DMS 273 (cell line): ENCODE measurements at regions not wholly inside any gene's neighbourhood (a gene's known extent, or its start where the extent isn't known, plus 50 kb on each side); places are given as distances from the start of the nearest gene placed in this dataset.
A peak's percentile ranks its signal among the peaks of the same experiment; 100 is the strongest.
"Not testable (repeated sequence)": the region's sequence is repeated elsewhere in the genome, so short reads cannot be mapped to it uniquely, and the experiment has no call there.

Experiments used
- DNase-seq: peaks from one replicate; lab custom pipeline; 2025; ENCODE audit not compliant: unreplicated experiment; lab: John Stamatoyannopoulos, UW

DNA sequence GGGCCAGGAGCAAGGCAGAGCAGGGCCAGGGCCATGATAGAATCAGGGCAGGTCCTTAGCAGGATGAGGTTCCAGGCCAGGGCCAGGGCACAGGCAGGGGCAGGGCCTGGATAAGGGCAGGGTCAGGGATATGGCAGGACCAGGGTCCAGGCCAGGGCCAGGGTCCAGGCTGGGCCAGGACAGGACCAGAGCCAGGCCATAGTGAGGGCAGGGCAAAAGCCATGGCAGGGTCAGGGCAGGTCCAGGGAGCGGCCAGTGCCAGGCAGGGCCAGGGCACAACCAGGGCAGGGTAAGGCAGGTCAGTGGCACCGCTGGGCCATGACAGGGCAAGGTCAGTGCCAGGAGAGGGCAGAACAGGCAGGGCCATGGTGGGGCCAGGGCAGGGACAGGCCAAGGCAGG is 152.2 kb downstream of the LIPI start:
- no peak for DNase-seq

DNA sequence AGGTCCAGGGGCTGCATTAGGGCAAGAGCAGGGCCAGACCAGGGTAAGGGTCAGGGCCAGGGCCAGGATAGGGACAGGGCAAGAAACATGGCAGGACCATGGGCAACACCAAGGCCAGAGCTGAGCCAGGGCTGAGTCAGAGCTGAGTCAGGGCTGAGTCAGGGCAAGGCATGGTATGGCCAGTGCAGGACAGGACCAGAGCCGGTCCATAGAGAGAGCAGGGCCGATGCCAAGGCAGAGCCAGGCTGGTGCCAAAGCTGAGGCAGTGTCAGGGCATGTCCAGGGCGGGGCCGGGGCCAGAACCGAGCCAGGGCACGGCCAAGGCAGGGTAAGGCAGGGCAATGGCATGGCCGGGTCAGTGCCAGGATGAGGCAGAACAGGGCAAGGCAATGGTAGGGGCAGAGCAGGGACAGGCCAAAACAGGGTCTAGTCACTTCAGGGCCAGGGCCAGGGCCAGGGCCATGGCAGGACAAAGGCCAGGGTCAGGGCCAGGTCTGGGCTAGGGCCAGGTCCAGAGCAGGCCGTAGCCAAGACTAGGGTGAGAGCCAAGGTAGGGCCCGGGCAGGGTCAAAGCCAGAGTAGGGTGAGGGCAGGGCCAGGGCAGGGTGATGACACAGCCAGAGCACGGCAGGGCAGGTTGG is 152.8 kb downstream of the LIPI start:
- DNase-seq, result not testable (repeated sequence)

DNA sequence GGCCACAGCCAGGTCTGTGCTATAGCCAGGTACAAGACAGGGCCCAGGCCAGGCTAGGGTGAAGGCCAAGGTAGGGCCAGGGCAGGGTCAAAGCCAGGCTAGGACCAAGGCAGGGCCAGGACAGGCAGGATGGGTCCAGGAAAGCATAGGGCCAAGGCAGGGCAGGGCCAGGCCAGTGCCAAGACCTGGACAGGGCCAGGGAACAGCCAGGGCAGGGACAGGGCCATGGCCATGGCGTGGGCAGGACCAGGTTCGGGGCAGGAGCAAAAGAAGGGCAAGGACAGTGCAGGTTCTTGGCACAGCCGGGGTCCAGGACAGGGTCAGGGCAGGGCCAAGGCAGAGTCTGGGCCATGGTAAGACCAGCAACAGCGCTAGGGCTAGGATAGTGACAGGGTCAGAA is 153.4 kb downstream of the LIPI start:
- DNase-seq, result no peak

DNA sequence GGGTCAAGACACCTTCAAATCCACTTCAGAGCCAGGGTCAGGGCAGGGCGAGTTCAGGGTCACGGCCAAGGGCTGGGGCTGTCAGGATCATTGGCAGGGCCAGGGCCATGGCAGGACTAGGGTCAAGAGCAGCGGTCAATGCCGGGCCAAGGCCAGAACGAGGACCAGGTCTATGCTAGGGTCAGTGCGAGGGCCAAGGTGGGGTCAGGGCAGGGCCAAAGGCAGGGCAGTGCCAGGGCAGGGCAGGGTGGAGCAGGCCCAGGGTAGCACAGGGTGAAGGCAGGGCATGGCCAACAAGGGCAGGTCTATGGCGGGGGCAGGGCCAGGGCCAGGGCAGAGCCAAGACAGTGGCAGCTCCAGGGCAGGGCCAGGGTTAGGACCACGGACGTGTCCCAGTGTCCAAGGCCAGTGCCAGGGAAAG is 154.0 kb downstream of the LIPI start:
- no peak for DNase-seq

DNA sequence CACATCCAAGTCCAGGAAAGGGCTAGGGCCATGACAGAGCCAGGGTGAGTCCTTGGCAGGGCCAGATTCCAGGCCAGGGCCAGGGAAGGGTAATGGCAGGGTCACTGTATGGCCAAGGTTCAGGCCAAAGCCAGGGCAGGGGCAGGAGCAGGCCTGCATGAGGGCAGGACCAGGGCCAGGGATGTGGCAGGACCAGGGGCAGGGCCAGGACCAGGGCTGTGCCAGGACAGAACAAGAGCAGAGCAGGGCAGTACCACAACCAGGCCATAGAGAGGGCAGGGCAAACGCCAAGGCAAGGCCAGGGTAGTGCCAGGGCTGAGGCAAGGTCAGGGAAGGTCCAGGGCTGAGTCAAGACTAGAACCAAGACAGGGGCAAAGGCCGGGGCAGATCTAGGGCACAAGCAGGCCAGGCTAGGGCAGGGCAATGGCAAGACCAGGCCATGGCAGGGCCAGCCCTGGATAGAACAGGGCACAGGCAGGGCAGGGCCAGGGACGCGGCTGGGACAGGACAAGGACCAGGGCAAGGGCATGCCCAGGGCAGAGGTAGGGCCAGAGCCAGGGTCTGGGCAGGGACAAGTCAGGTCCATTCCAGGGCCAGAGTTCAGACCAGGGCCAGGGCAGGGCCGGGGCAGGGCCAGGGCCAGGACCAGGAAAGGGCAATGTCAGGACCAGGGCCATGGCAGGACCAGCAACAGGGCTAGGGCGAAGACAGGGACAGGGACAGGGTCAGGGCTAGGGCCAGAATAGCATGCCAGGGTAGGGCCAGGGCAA is 154.8 kb downstream of the LIPI start:
- DNase-seq, result not testable (repeated sequence)

DNA sequence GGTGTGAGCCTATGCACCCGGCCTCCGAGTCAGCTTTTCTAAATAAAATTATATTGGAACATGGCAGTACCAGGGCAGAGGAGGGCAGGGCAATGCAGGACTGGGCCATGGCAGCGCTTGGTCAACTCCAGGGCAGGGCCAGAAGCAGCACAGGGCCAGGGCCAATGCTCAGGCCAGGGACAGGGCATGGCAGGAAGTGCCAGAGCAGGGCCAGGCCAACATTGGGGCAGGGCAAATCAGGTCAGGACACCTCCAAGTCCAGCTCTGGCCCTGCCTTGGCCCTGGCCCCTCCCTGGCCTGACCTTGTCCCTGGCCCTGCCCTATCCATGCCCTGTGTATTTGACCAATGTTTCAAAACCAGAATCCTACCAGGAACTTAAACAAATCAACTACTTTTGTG is 156.1 kb downstream of the LIPI start:
- DNase-seq, result no peak

DNA sequence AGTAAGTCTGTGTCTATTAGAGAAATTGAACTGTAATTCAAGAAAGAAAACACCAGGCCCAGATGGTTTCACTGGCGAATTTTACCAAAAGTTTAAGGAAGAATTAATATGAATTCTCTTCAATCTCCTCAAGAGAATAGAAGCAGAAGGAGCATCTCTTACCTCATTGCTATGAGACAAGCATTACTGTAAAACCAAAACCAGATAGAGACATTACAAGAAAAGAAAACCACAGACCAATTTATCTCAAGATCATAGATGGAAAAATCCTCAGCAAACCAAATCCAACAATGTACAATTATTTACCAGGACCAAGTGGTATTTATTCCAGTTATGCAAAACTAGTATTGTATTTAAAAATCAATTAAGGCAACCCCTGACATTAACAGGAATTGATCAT is 160.6 kb downstream of the LIPI start:
- no peak for DNase-seq

DNA sequence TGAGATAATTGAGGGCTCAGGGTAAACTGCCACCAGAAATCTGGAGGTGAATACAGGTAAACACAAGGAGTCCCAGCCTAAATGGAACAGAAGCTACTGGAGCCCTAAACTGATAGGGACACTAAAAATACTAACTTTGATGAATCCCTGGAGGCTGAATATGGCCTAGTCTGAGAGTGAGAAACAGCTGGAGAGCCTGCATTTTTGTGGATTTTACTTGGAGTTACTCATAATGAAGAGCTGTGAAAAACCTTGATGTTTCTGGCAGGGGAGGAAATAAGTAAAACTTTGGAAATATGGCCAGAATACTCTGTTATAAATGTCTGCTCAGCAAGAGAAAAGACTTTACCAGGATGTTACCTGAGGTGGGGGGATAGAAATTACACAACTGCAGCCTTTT is 164.4 kb downstream of the LIPI start:
- no peak for DNase-seq

DNA sequence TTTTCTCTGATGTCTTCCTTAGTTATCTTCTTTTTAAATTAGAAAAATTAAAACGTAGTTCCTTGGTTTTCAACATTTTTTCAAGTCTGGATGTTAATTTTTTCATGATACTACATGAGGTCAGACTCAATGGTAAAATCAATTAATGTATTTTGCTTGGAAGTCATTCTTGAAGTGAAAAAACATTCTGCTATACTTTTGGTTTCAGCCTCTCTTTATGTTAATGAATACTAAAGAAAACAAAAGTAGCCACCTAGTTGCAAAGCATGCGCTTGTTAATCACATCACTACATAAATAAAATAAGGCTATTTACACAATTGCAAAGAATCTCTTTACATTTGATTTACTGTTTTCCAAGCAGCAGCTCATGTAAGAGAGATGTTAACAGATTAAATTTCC is 170.4 kb downstream of the LIPI start:
- DNase-seq, result no peak

DNA sequence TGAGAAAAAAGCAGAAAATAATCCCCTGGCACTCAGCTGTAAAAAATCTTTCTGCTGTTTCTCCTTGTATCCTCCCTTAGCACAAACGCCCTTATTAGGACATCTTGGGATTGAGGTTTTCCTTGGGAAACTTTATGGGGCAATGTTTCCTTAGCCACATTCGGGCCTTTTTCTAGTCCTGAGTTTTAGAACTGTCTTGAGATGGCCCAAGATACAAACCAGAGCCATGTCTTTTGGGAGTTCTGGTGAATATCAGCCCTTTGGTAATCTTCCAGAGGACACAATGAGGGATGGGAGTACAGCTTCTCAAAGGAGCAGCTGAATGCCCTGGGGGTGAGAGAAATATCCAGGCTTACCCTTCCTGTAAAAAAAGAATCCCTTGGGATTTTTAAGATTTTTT is 182.1 kb downstream of the LIPI start:
- DNase-seq, result not testable (repeated sequence)

DNA sequence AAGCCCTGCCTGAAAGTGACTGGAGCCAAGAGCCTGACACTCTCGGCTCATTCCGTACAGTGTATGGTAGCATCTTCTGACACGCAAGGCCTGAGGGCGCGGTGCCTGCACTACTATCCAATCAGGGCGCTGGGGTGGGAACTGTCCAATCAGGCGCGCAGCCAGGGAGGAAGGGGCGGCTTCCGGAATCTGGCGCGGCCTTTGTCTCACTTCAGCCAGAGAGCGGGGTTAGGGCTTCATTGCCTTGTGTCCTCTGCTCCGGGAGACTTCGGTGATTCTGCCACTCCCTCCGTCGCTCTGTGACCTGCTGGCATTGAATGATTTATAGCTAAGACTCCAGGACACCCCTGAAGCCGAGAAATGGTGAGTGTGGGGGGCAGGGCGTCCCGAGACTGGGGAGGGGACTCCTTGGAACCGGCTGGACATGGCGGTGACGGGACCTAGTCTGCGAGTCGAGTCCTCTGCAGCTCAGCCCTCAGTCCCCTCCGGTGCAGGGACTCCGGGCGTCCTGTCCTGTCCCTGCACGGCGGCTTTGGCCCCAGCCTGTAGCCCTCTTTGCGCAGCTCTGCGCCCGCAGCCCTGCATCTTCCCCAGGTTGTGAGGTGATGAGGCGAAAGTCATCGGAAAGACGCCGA is 183.4 kb downstream of the LIPI start:
- peak; percentile 96 for DNase-seq

DNA sequence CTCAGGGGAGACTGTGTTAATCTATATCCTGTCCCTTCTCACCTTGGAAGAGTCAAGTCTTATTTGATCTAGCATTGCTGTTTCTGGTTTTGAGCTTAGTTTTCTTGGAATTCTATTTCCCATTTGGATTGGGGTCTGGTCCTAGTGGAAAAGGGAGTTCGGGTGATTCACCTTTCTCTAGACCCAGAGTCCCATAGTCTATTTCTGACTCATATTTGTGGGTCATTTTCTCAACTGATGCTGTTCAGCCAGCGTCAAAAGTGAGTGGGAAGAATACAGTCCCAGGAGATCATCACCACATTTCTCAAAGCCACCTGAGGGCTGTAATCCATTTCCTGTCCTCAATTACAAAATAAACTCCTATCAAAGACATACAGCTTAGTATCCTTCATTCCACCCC is 190.6 kb downstream of the LIPI start:
- DNase-seq, result not testable (repeated sequence)

DNA sequence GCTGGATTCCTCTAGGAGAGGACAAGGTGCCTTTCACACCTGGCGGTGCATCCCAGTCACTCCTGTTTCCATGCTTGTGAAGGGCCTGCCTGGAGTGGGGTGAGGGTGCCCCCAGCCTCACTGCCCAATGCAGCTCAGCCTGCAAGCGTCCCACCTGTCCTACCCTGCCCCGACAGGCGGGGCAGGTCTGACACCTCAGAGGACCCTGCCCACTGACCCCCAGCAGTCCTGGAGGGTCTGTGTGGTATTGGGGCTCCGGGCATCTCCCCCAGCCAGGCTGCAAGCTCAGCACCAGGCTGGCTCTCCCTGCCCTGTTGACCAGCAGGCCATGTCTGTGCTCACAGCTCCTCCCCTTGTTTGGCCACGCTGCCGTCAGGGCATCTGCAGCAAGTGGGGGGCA is 194.9 kb downstream of the LIPI start:
- DNase-seq, result not testable (repeated sequence)

DNA sequence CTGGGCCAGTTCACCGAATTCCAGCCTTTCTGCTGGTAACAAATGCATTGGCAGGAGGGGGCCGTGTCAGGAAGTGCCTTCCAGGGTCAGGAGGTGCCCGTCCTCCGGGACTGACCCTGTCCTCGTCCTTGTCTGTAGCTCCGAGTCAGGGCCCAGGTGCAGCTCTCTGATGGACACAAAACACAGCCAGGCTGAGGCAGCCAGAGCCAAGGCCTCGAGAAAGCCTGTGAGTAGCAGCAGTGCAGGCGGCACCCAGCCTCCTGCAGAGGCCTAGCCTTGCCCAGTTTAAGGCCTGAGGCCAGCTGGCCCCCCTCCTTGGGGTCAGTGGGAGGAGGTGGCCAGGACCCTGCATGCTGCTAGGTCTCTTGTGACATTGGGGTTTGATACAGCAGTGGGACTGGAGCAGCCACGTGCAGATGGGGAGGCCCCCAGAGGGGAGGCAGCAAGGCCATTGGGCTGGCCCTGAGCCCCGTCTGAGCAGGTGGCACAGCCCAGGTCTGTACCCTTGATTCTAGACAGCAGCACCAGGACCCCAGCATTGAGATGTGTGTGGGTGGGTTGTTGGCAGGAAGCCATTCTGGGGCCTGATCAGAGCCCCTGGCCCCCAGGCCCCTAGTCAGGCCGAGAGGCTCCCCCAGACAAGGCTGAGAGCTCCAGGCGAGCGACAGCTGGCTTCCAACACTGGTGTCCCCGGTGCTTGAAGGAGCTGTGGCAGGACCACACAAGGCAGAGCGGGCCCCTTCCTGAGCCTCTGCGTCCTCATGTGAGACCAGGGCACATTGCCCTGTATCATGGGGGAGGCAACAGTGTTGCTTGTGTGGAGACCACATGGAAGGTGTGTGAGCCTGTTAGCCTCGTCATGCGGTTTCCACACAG is 196.9 kb downstream of the LIPI start:
- DNase-seq, result not testable (repeated sequence)

DNA sequence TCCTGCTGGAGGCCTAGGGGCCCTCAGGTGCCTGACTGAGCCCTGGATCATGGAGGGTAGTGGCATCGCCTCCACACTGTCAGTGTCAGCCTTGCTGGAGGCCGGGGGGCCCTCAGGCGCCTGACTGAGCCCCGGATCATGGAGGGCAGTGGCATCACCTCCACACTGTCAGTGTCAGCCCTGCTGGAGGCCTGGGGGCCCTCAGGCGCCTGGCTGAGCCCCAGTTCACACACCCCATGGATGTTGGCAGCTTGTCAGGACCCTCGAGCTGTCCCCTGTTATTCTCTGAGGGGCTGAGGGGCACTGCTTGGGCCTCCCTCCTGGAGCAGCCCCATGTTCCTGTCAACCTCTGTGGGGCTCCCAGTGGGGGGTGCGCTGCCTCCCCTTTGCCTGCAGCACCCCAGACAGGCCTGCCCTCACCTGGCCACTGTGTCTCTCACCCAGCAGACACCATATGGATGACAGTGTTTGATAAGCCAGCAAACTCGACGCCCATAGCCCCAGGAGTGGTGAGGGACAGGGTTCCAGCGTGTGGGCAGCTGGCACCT is 197.6 kb downstream of the LIPI start:
- DNase-seq, result no peak

DNA sequence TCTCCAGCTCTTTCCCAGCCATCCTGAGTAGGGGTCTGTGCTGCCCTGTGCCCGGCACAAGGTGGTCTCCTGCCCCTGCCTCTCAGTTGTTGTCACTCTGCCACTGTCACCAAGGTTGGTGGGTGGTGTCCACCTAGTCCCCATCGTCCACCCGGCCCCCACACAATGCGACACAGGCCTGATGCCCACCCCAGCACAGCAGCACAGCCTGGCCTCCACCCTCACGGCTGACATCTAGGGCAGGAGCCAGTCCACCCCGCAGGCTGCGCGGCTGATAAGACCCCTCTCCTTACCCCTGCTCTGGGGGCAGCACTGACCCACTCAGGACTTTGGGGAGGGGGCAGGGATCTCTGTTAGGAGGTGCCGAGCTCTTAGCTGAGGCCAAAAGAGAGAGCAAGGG is 198.3 kb downstream of the LIPI start:
- DNase-seq, result no peak

DNA sequence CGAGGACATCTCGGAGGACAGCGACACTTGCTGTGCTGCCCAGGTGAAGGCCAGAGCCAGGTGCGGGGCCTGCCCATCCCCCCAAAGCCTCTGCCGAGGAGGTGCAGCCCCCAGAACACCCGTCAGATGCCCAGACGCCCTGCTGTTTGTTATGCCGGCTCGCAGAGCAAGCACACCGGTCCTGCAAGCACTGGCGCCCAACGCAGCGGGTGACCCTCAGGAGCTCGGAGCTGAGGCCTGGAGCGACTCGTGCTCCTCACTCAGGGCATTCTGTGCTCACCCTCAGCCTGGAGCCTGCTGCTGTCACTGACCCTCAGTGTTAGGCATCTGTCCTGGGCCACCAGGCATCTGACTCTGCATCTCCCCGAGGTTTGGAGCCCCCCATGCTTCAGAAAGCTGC is 199.0 kb downstream of the LIPI start:
- not testable (repeated sequence) for DNase-seq

DNA sequence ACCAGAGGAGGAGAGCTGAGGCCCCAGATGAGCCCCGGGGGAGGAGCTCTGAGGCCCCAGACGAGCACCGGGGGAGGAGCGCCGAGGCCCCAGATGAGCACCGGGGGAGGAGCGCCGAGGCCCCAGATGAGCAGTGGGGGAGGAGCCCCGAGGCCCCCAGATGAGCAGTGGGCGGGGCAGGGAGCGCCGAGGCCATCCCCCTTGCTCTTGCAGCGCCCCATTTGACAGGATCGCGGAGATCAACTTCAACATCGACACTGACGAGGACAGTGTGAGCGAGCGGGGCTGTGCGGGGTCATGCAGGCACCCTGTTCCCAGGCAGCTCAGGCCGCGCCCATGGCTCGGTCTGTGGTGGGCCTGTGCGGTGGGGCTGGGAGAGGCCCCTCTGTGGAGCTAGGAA is 199.6 kb downstream of the LIPI start:
- DNase-seq, result not testable (repeated sequence)

DNA sequence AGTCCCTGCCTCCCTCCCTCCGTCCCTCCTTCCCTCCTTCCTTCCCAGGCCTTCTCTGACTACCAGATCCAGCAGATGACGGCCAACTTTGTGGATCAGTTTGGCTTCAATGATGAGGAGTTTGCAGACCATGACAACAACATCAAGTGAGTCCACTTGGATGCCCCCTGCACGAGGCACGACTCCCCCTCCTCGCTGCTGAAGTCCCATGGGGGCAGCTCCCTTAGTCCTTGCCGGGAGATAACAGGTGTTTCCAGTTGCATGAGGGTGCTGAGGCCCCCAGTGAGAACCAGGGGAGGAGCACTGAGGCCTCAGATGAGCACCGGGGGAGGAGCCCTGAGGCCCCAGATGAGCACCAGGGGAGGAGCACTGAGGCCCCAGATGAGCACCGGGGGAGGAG is 200.0 kb downstream of the LIPI start:
- DNase-seq, result no peak

DNA sequence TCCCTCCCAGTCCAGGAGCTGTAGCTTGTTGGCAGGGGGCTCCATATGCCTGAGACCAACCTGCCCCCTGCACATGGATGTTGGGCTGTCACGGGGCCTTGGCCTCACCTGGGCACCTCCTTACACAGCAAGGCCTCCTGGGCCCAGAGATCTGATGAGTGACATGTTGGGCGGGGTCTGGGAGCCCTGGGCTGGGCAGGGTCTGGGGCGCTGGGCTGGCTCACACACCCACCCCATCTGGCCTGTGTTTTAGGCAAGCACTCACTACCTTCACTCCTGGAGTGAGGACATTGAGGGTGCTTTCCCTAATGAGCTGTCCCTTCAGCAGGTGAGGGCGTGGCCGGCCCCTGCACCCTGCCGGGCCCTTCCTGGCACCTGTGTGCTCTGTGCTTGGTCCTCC is 200.8 kb downstream of the LIPI start:
- not testable (repeated sequence) for DNase-seq
